COR-L47 (cell line): ENCODE measurements at regions not wholly inside any gene's neighbourhood (a gene's known extent, or its start where the extent isn't known, plus 50 kb on each side); places are given as distances from the start of the nearest gene placed in this dataset.
A peak's percentile ranks its signal among the peaks of the same experiment; 100 is the strongest.

Source experiments
- DNase-seq: peaks from one replicate; lab custom pipeline; 2025; lab: John Stamatoyannopoulos, UW

DNA sequence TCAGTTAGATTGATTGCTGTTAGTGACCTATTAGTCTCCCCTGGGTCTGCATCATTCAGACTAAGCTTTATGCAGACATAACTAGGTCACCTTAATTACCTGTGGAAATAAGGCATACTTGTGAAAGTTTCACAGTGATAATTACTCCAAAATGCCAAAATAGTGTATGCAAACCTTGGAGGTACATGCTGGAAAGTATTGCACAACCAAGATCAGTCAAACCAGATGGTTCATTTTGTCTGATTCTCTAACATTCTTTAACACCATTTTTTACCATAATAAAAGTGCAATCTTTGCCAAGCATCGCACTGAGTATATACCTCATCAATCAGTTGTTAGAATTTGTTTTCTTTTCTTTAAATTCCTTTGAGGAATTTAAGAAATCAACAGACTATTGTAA is 186.3 kb upstream of the TMEFF2 start:
- DNase-seq, result no peak

DNA sequence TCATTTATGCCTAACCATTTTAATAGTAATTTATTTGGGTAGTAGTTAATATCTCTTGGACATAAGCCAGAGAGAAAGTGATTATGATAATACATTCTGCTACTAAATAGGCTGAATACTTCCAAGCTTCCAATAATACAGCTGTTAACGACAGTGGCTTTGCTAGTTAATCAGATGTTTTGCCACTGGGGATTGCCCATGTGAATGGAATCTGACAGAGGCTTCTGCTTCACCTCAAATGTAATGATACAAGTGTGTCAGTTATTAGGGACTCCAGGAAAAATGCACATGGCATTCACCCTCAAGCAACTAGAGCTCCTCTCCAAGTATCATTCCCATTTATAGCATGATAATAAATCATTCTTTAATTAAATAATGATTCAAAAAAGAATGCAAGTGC is 185.0 kb upstream of the TMEFF2 start:
- DNase-seq, result no peak

DNA sequence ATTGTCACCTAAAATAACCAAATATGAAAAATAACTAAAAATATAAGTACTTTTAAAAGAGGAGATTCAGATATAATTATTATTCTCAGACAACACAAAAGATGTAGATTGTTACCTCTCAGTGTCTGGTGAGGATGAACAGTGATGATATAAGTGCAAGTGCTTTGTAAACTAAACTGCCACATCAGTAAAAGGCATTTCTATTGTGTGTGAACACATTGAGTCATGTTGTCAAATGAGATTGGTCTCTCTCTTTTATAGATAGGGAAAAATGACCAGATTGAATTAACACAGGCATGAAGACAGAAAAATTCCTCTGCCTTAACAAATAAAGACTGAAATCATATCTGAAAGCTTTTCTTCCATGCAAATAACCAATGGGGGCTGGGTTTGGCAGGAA is 182.4 kb upstream of the TMEFF2 start:
- DNase-seq, result no peak

DNA sequence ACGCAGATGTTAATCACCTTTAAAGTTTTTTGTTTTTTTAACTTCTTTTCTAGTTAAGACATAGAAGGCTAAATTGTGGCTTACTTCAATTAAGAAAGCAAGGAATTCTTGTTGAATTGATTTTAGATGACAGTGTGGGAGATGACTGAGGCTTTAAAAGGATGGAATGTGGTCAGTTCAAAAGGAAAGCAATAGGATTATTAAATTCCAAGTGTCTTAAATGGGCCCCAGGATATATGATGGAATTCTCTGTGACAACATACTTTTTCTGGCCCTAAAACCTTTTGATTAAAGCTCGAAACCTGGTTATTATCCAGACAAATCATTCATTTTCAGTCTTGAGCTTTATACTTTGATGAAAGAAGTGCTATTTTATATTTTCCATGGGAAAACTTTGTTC is 179.0 kb upstream of the TMEFF2 start:
- no peak for DNase-seq

DNA sequence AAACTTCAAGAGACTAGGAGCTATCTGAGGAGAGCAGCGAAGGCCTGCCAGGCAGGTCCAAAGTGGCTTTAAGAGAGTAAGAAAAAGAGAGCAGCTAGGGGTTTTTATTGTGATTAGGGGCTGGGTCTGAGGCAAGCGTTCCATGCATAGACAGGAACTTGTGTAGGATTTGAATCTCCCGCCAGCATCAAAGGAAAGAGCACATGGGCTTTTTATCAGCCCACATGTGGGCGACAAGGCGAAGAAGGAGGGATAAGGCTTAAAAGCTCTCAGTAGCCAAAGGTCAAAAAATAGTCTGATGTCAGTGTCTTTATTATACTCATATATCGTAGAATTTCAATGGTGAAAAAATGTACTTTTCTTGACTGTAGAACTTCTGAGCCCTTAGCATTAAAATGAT is 178.5 kb upstream of the TMEFF2 start:
- DNase-seq, result no peak

DNA sequence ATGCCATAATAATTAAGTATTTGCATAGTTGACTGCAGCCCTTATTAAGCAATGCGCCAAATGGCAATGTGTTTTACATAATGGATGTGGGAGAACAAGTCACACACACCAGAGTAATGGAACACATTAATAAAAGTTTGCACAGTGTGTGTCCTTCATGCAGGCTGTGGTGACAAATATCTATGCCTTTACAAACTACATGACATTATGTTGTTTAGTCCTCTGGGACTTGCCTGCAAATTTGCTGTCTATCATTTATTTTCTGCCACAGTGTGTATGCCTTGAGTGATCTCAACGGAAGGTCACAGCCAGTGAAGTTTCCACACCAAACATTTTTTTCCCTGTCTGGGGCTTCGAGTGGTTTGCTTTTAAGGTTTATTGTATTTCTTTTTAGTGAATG is 175.2 kb upstream of the TMEFF2 start:
- no peak for DNase-seq

DNA sequence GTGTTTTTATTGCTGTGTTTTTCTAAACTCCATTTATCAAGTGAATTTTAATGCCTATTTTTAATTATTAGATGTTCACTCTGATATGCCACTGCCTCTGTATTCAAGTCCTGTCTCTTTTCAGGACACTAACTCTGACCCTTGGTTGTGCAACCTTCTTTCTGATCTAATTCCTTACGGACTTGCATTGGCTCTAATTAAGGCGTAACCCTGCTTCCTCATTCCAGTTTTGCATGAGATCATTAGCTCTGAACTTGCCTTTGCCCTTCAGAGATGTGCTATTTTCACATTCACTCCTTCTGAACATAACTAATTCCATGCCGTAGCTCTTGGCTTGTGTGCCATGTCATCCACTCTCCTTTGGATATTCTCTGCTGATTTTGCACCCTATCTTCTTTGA is 162.5 kb upstream of the TMEFF2 start:
- DNase-seq, result no peak

DNA sequence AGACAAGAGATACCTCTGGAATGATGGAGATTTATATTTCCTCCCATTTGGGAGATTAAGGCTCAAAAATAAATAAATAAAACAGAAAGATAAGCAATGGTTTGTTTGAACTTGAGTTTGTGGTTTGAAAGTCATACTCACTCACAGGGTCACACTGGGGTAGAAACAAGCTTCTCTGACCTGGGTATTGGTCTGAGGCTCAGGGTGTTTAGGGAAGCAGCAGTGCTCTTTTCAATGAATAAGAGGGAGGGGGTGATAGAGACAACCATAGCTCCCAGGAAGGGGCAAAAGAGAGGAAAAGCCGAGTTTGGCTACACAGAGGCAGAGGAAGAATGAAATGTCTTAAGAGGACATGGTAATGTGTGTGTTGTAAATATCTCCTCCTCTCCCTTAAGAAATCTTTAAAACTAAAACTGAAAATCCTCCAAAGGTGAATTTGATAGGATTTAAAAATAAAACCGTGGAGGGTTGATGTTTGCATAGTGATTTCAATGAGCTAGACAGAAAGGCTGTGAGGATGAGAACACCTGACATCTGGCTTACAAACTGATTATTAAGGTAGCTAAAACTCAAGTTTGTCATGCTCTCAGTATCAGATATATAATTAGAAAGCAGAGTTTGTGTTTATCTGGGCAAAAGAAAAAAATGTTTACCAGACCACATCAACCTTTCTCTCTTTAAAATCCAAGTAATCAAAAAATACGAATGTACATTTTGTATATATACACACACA is 159.9 kb upstream of the TMEFF2 start:
- DNase-seq, result no peak

DNA sequence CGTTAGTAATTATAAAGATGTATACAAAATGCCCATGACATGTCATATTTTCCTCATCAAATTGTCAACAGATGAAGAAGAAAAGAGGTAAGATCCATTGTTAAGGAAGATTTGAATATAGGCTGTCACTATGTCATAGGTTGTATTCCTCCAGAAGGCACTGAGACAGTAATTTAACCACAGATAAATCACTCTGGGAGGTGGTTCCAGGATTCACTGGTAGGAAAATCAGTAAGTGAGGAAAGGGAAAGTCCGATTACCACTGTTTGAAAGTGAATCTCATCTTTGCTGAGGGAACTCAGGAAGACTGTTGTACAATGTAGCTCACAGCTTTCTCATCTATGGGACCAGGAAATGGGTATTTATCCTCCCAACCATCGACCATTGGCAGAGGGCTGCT is 152.8 kb upstream of the TMEFF2 start:
- no peak for DNase-seq

DNA sequence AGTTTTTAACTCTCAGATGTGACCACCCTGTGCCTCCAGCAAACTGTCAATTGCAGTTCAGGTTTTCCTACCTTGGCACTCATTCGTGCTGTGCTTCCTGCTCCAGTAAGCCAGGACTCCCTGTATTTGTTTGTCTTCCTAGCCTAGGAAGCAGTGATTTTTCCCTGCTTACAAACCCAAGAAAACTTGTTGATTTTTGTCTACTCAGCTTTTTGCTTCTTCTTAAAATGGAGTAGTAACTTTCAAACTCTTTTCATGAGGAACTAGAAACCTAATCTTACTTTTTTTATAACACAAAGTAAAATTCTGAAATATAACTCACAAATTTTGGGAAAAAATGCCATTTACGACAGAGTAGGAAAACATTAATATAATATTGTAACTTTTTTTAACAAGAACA is 150.6 kb upstream of the TMEFF2 start:
- no peak for DNase-seq

DNA sequence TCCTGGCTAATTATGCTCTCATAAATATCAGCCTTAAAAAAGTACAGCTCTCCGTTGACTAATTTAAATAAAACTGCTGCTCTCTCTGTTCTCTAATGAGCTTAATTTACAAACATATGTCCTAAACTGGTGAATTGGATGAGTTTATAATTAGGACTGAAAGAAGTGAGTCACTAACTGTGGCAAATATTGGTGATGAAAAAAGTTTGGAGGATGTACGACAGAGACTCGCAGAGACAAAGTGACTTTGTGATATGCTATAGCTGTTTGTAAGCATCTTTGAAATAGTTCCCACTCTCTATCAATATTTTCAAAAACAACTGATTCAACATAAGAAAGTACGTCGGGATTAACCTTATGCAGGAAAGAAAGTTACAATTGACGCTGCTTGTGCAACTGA is 138.9 kb upstream of the TMEFF2 start:
- no peak for DNase-seq

DNA sequence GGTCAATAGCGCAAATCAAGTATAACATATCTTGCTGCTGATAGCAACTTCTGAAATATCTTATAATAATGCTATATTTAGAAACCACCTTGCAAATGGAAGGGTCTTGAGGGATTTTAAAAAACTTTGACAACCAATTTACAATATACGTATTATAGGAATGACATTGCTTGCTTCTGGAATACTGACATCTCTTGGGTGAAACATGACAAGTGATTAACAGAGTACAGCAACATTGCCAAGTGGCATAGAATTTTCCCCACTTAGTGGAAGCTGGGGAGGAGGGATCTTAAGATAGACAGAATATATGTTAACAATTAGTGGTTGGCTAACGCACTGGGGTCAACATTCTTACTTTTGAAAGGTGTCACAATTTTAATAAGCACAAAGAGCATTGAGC is 133.6 kb upstream of the TMEFF2 start:
- no peak for DNase-seq

DNA sequence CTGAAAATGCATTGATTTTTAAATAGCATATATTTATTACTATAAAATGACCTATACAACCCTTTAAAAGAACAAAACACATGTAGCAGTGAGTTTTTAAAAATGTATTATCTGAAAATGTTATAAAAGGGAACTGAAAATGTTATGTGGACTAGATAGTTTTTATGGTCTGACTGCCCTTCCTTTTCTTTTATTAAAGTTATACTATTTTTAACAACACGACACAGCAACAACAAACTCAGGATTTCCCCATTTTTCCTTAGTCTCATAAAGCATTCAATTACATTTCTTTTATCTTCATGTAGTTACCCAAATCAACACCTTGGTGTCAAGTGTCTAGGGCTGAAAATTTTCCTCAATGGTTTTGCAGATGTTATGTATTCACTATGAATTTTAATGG is 132.8 kb upstream of the TMEFF2 start:
- no peak for DNase-seq

DNA sequence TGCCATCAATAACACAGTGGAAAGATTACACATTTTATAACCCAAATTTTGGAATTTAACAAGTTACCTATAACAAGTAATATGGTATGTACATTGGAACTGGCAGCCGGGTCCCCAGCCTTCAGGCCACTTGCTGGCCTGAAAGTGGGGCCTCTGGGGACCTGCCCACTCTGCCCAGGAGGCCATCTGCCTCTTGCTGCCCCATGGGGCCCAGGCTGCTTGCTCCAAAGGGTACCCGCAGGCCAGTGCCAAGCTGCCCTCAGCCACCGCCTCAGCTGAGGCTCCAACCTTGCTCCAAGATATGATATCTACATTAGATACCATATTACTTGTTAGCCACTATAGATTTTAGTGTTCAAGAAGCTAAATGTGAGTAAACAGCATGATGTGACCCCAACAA is 120.8 kb upstream of the TMEFF2 start:
- DNase-seq, result no peak

DNA sequence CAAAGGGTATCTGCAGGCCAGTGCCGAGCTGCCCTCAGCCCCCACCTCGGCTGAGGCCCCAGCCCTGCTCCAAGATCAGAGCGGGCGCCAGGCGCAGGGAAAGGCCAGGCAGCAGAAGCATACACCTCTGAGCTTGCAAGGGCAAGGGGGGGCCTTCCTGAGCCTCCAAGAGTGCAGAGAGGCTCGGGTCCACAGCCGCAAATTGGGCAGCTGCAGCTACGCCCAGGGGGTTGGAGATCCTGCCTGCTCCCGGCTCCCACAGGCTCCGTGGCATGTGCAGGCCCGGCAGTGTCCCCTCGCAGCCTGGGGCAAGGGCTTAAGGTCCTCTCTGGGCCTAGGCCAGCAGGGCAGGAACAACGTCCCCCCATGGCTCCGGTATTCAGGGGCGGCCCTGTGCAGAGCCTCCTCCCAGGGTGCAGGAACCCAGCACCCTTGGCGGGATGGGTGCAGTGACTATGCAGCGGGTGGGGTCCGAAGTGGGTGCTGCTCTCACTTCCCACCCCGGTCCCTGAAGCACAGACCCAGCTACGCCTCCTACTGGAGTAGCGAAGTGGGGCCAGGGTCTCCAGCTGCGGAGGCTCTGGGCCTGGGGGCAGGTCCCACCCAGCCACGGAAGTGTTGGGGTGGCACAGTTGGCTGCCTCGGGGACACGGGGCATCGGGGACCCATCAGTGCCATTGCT is 120.2 kb upstream of the TMEFF2 start:
- no peak for DNase-seq

DNA sequence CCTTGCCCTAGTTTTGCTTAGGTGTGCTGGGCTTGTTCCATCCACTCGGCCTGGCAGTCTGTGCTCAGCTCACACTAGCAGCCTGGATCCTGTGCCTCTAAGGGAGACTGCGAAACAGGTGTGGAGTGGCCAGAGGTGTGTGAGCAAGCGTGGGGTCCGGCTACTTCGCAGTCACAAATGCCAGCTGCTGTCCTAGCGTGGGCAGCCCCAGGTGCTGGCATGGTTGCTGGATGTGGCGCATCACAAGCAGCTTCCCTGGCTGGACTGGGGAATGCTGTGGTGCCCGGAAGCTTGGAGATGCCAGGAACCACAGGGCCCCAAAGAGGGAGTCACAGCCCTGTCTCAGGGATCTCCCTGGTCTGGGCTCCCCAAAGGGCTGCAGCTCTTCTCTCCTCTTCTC is 119.0 kb upstream of the TMEFF2 start:
- DNase-seq, result no peak

DNA sequence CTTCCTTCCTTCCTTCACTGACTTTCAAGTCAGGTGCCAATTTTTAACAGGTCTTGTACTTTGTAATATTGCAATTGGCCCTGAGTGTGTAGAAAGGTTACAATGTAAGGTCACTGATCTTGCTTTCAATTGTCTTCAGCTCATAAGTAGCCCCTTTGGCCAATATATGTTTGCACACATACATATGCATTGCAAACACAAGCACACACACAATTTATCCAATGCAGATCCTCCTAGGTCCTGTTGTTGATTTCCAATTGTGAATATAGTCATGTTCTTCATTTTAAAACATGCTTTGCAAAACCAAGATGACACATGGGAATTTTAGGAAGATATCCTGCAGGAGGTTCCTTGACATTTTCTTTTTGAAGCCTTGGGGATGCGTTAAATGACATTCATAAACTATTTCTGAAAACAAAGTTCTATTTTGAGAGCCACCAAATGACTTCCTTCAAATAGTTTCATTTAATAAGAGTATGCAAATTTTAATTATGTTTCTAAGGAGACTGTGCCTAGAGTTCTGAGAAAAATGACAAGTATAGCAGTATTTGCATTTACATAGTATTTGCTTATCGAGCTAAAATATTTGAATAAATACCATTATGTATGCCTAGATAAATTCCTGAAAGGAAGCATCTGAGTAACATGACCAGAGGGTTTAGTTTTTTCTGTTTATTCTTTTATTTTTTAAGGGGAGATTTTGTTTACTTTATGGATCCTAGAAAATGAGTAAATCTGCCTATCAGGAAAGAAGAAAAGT is 117.1 kb upstream of the TMEFF2 start:
- DNase-seq, result no peak

DNA sequence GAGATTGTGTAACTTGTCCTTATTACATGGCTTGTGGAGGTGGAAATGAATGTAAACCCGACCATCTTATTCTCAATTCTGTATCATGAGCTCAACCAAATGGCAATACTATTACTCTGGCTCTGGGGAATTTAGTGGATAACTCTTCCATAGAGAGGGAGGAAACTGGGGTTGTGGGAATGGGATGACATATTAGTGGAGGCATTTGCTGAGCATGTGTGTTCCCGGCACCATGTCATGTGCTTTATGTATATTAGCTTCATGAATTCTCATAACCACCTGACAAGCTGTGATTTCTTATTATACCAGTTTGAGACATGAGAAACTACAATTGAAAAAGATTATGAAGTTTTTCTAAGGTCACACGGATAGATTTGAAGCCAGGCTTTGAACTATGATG is 112.8 kb upstream of the TMEFF2 start:
- no peak for DNase-seq

DNA sequence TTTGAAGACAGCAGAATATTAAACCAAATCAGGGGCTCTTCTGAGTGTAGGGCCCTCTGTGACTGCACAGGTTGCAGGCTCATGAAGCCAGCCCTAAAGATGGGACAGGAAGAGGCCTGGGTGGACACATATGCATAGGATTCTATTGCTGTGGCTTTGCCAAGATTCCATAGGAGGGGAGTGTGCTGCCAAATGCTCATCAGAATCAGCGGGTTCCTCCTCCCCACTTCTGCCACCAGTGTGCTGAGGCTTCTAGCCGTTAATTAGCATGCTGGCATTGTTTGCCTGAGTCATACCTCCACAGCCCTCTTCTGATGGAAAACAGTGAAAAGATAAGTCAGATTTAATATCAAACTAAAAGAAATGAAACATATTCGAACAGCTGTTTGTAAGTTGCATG is 103.9 kb upstream of the TMEFF2 start:
- DNase-seq, result no peak

DNA sequence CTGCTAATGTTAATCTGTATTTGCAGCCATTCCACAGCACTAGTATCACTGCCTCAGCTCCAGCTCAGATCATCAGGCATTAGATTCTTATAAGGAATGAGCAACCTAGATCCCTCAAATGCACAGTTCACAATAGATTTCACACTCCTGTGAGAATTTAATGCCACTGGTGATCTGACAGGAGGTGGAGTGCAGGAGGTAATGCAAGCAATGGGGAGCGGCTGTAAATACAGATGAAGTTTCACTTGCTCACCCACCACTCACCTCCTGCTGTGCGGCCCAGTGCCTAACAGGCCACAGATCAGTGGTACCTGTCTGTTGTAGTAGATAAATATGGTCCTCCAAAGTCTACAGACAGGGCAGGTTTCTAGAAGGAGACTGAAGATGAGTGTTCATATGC is 97.7 kb upstream of the TMEFF2 start:
- DNase-seq, result no peak

DNA sequence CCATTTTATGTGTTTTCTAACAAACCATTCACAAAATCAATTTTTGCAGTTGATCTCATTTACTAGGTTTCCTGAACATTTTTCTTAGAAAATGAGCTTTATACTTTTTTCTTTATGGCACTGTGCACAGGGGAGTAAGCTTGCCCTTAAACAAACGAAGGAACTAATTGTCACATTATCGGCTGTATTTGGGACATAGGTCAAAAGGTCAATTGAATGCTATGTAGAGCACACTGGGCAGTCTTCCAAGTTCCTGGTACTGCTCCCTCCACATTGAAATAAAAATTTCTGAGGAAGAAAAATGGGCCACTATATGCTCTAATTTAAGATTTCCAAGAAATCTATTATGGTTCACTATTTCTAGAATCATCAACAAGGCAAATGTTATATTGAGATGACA is 93.6 kb upstream of the TMEFF2 start:
- peak; percentile 78 for DNase-seq

DNA sequence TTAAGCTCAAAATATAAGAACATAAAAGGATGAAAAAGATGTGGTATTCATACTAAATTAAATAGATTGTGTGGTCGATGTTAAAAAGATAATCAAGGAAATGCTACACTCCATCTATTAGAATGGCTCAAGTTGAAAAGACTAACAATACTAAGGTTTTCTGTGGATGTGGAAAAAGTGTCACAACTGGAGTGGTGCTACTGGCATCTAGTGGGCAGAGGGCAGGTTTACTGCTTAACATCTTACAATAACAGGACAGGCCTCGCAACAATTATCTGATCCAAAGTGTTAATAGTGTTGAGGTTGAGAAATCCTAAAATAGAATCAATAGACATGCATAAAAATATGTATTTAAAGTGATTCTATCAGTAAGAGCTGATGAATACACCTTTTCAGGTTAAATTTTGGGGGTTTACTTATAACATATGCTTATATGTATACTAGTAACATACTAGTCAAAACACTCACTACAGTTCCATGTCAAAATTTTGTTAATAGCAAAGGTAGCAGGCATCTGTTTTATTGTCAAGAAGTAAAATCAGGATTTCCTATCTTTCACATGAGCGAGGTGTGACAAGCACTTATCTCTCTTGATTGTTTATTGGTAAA is 91.5 kb upstream of the TMEFF2 start:
- peak; percentile 23 for DNase-seq

DNA sequence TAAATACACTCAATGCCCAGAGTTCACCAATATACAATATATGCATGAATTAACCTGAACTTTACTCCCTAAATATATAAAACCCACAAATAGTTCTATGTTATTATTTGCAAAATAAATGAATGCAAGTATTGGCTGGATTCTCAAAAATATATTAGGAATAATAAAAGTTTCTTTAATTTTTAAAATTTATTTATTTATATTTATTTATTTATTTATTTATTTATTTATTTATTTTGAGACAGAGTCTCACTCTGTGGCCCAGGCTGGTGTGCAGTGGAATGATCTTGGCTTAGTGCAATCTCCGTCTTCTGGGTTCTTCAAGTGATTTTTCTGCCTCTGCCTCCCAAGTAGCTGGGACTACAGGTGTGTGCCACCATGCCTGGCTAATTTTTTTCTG is 88.7 kb upstream of the TMEFF2 start:
- DNase-seq, result no peak
